NB4 (cell line): ENCODE measurements at regions not wholly inside any gene's neighbourhood (a gene's known extent, or its start where the extent isn't known, plus 50 kb on each side); places are given as distances from the start of the nearest gene placed in this dataset.

Source experiments
- TF ChIP-seq, protein P1 (sequence below): IDR thresholded peaks from one replicate; pipeline ENCODE4 v1.5.1; 2012; ENCODE audit warnings: low read depth, low read length
- TF ChIP-seq, protein P2 (sequence below): IDR thresholded peaks from 2 replicates; pipeline ENCODE4 v1.6.1; 2011; ENCODE audit warnings: low read depth, low read length

DNA sequence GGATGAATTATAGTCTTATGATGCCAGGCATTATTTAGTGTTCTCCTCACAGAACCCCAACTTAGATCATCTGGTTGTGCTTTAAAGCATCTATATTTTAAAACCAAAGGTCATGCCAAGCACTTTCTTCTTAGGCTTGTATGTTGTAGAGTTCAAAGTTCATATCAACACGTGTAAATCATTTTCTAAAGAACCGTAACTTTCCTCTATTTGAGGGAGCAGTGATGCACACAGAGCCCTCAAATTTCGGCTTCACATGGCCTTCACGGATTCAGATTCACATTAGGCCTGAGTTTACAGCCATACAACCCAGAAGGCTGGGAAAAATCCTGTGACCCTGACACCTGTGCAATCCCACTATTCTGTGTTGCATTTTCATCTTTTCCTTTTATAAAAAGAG, 52.1 kb upstream of the SEC16B start:
- TF ChIP-seq, protein P1, sequence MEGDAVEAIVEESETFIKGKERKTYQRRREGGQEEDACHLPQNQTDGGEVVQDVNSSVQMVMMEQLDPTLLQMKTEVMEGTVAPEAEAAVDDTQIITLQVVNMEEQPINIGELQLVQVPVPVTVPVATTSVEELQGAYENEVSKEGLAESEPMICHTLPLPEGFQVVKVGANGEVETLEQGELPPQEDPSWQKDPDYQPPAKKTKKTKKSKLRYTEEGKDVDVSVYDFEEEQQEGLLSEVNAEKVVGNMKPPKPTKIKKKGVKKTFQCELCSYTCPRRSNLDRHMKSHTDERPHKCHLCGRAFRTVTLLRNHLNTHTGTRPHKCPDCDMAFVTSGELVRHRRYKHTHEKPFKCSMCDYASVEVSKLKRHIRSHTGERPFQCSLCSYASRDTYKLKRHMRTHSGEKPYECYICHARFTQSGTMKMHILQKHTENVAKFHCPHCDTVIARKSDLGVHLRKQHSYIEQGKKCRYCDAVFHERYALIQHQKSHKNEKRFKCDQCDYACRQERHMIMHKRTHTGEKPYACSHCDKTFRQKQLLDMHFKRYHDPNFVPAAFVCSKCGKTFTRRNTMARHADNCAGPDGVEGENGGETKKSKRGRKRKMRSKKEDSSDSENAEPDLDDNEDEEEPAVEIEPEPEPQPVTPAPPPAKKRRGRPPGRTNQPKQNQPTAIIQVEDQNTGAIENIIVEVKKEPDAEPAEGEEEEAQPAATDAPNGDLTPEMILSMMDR, result no peak
- TF ChIP-seq, protein P2, sequence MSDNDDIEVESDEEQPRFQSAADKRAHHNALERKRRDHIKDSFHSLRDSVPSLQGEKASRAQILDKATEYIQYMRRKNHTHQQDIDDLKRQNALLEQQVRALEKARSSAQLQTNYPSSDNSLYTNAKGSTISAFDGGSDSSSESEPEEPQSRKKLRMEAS, result no peak
